DMS 273 treated with DMSO at 0.1 percent for 48 hours (cell line): ENCODE measurements at regions not wholly inside any gene's neighbourhood (a gene's known extent, or its start where the extent isn't known, plus 50 kb on each side); places are given as distances from the start of the nearest gene placed in this dataset.
"Not testable (repeated sequence)": the region's sequence is repeated elsewhere in the genome, so short reads cannot be mapped to it uniquely, and the experiment has no call there.

ENCODE experiments used
- DNase-seq: peaks from one replicate; lab custom pipeline; 2025; lab: John Stamatoyannopoulos, UW

GRCh38 chr6:144534180-144534579 lies 249.0 kb downstream of the UTRN start:
- DNase-seq = no peak

GRCh38 chr6:144535630-144536029 lies 250.5 kb downstream of the UTRN start:
- DNase-seq = no peak

- DNase-seq = no peak
Observed at GRCh38 chr6:144536079-144536478, 250.9 kb downstream of the UTRN start.

GRCh38 chr6:144543006-144543871 lies 258.1 kb downstream of the UTRN start:
- DNase-seq = no peak

- DNase-seq = no peak
Observed at GRCh38 chr6:144544266-144544830, 259.2 kb downstream of the UTRN start.

- DNase-seq = no peak
Observed at GRCh38 chr6:144546807-144547206, 261.7 kb downstream of the UTRN start.

- DNase-seq = no peak
Observed at GRCh38 chr6:144547409-144547808, 262.3 kb downstream of the UTRN start.

- DNase-seq = no peak
Observed at GRCh38 chr6:144548536-144548935, 263.4 kb downstream of the UTRN start.

GRCh38 chr6:144549837-144550747 lies 265.0 kb downstream of the UTRN start:
- DNase-seq = no peak

GRCh38 chr6:144551339-144551738 lies 266.2 kb downstream of the UTRN start:
- DNase-seq = no peak

- DNase-seq = no peak
Observed at GRCh38 chr6:144555066-144555465, 269.9 kb downstream of the UTRN start.

GRCh38 chr6:144559865-144560593 lies 274.9 kb downstream of the UTRN start:
- DNase-seq = no peak

- no peak for DNase-seq
Observed at GRCh38 chr6:144561455-144562043, 276.4 kb downstream of the UTRN start.

- no peak for DNase-seq
Observed at GRCh38 chr6:144564202-144564601, 279.1 kb downstream of the UTRN start.

- DNase-seq = no peak
Observed at GRCh38 chr6:144566868-144567615, 281.9 kb downstream of the UTRN start.

- DNase-seq = no peak
Observed at GRCh38 chr6:144568241-144568640, 283.1 kb downstream of the UTRN start.

- not testable (repeated sequence) for DNase-seq
Observed at GRCh38 chr6:144572541-144572940, 287.4 kb downstream of the UTRN start.

GRCh38 chr6:144574796-144575195 lies 289.7 kb downstream of the UTRN start:
- DNase-seq = no peak

- no peak for DNase-seq
Observed at GRCh38 chr6:144575327-144575726, 290.2 kb downstream of the UTRN start.

GRCh38 chr6:144576871-144577270 lies 291.7 kb downstream of the UTRN start:
- DNase-seq = no peak
